ENCODE measurements at regions not wholly inside any gene's neighbourhood (a gene's known extent, or its start where the extent isn't known, plus 50 kb on each side); places are given as distances from the start of the nearest gene placed in this dataset.

DNA sequence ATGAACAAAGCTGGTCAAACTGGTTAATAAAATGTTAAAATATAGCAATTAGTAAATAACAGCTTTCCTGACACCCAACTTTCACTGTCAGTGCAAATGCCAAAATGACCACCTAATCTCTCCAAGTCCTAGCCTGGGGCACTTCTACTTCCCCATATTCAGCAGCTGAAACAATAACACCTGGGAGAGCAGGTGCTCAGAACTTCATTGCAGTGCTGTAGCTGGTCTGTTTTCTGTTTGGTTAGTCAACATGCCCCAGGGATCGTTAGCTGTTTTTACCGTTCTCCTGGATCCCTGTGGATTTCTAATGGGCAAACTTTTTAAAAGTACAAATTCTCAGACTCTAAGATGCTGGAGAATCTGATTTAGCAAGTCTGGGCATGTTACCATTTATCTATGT is 759.7 kb downstream of the GALC start:
- Histone ChIP-seq H3K9ac (ENCODE audit: low read depth in 1 of 2, low read length in 2 of 2) (no peak overlapping the region), H3K27me3 (ENCODE audit: control insufficient read depth in 4 of 4, insufficient read depth in 4 of 4, low read length in 3 of 4) (no peaks in the 10 kb centered on the region), H3K9me3 (ENCODE audit: control insufficient read depth in 4 of 4, low read length in 3 of 4) (peaks cover 0 to 7% (median 0%) of the 10 kb centered on the region in 4 donors), H3K4me3 (ENCODE audit: low read depth in 1 of 3, low read length in 3 of 3) (no peak overlapping the region), H3K4me1 (ENCODE audit: control insufficient read depth in 4 of 4, insufficient read depth in 4 of 4, low read length in 3 of 4) (no peaks in the 10 kb centered on the region), H3K36me3 (ENCODE audit: control insufficient read depth in 4 of 4, insufficient read depth in 3 of 4, low read depth in 1 of 4, low read length in 3 of 4) (no peaks in the 10 kb centered on the region), H3K27ac (ENCODE audit: low read depth in 1 of 2, low read length in 2 of 2) (no peak overlapping the region)
- no peak for DNase-seq (ENCODE audit: low spot score)
- WGBS, result 29% methylated on average over 2 of the region's 2 CpGs
- TF ChIP-seq EGR1 (IDR thresholded peaks at IDR 0.05; ENCODE audit: low read depth in 2 of 2) (no peak), RAD21 (IDR thresholded peaks at IDR 0.05) (no peak), TAF1 (conservative IDR thresholded peaks at IDR 0.05) (no peak), GABPA (IDR thresholded peaks at IDR 0.05 in 1 of 2, conservative IDR thresholded peaks at IDR 0.05 in 1 of 2) (no peak), SP1 (IDR thresholded peaks at IDR 0.05) (no peak), HNF4G (IDR thresholded peaks at IDR 0.05) (no peak), HNF4A (conservative IDR thresholded peaks at IDR 0.05) (no peak), YY1 (IDR thresholded peaks at IDR 0.05) (no peak), FOXA2 (IDR thresholded peaks at IDR 0.05) (no peak), RXRA (IDR thresholded peaks at IDR 0.05) (no peak), NR2F2 (IDR thresholded peaks at IDR 0.05) (no peak), FOXA1 (IDR thresholded peaks at IDR 0.05) (no peak), JUND (IDR thresholded peaks at IDR 0.05) (no peak)
- TF ChIP-seq, protein P1, sequence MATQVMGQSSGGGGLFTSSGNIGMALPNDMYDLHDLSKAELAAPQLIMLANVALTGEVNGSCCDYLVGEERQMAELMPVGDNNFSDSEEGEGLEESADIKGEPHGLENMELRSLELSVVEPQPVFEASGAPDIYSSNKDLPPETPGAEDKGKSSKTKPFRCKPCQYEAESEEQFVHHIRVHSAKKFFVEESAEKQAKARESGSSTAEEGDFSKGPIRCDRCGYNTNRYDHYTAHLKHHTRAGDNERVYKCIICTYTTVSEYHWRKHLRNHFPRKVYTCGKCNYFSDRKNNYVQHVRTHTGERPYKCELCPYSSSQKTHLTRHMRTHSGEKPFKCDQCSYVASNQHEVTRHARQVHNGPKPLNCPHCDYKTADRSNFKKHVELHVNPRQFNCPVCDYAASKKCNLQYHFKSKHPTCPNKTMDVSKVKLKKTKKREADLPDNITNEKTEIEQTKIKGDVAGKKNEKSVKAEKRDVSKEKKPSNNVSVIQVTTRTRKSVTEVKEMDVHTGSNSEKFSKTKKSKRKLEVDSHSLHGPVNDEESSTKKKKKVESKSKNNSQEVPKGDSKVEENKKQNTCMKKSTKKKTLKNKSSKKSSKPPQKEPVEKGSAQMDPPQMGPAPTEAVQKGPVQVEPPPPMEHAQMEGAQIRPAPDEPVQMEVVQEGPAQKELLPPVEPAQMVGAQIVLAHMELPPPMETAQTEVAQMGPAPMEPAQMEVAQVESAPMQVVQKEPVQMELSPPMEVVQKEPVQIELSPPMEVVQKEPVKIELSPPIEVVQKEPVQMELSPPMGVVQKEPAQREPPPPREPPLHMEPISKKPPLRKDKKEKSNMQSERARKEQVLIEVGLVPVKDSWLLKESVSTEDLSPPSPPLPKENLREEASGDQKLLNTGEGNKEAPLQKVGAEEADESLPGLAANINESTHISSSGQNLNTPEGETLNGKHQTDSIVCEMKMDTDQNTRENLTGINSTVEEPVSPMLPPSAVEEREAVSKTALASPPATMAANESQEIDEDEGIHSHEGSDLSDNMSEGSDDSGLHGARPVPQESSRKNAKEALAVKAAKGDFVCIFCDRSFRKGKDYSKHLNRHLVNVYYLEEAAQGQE (IDR thresholded peaks at IDR 0.05), result no peak
- TF ChIP-seq, protein P2, sequence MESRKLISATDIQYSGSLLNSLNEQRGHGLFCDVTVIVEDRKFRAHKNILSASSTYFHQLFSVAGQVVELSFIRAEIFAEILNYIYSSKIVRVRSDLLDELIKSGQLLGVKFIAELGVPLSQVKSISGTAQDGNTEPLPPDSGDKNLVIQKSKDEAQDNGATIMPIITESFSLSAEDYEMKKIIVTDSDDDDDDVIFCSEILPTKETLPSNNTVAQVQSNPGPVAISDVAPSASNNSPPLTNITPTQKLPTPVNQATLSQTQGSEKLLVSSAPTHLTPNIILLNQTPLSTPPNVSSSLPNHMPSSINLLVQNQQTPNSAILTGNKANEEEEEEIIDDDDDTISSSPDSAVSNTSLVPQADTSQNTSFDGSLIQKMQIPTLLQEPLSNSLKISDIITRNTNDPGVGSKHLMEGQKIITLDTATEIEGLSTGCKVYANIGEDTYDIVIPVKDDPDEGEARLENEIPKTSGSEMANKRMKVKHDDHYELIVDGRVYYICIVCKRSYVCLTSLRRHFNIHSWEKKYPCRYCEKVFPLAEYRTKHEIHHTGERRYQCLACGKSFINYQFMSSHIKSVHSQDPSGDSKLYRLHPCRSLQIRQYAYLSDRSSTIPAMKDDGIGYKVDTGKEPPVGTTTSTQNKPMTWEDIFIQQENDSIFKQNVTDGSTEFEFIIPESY (IDR thresholded peaks at IDR 0.05), result no peak
- TF ChIP-seq, protein P3, sequence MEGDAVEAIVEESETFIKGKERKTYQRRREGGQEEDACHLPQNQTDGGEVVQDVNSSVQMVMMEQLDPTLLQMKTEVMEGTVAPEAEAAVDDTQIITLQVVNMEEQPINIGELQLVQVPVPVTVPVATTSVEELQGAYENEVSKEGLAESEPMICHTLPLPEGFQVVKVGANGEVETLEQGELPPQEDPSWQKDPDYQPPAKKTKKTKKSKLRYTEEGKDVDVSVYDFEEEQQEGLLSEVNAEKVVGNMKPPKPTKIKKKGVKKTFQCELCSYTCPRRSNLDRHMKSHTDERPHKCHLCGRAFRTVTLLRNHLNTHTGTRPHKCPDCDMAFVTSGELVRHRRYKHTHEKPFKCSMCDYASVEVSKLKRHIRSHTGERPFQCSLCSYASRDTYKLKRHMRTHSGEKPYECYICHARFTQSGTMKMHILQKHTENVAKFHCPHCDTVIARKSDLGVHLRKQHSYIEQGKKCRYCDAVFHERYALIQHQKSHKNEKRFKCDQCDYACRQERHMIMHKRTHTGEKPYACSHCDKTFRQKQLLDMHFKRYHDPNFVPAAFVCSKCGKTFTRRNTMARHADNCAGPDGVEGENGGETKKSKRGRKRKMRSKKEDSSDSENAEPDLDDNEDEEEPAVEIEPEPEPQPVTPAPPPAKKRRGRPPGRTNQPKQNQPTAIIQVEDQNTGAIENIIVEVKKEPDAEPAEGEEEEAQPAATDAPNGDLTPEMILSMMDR (IDR thresholded peaks at IDR 0.05; ENCODE audit: low read depth, low read length, missing input control), result no peak
- TF ChIP-seq, protein P4, sequence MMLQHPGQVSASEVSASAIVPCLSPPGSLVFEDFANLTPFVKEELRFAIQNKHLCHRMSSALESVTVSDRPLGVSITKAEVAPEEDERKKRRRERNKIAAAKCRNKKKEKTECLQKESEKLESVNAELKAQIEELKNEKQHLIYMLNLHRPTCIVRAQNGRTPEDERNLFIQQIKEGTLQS (IDR thresholded peaks at IDR 0.05), result no peak
- TF ChIP-seq, protein P5, sequence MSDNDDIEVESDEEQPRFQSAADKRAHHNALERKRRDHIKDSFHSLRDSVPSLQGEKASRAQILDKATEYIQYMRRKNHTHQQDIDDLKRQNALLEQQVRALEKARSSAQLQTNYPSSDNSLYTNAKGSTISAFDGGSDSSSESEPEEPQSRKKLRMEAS (IDR thresholded peaks at IDR 0.05), result no peak
